MM.1S (cell line): ENCODE measurements at regions not wholly inside any gene's neighbourhood (a gene's known extent, or its start where the extent isn't known, plus 50 kb on each side); places are given as distances from the start of the nearest gene placed in this dataset.

Experiments used
- CTCF ChIP-seq: fragments of 300-600 bp; sonication (generic); IDR thresholded peaks from 2 replicates; pipeline ENCODE4 v1.5.1; 2016; ENCODE audit warnings: antibody characterized with exemption, low read length, mixed read lengths
- EZH2 ChIP-seq: fragments of 300-600 bp; sonication (generic); optimal IDR thresholded peaks from 2 replicates; pipeline ENCODE3; 2017; ENCODE audit warnings: low read depth, mild to moderate bottlenecking, antibody characterized with exemption, low read length, mixed read lengths
- EZH2phosphoT487 ChIP-seq: fragments of 300-600 bp; sonication (generic); IDR thresholded peaks from 2 replicates; pipeline ENCODE4 v1.6.1; 2018; ENCODE audit warnings: antibody characterized with exemption, low read length

- no peak for TF ChIP-seq EZH2
- no peak for TF ChIP-seq CTCF
- no peak for TF ChIP-seq EZH2phosphoT487
Observed at GRCh38 chr10:10477844-10478243, 539.8 kb upstream of the CELF2 start.
